Peyer's patch (tissue), 4 donors: ENCODE measurements at regions not wholly inside any gene's neighbourhood (a gene's known extent, or its start where the extent isn't known, plus 50 kb on each side); places are given as distances from the start of the nearest gene placed in this dataset.

Experiments used
- DNase-seq, 3 donors: peaks; one replicate each; pipeline ENCODE4 v3.0.0-alpha.2; 2017 to 2019
- H3K27ac ChIP-seq, 4 donors: fragments of 200-600 bp; sonication (generic); one replicate each; pipeline ENCODE4 v1.5.1; 2016 to 2019
- H3K27me3 ChIP-seq, 2 donors: fragments of 200-600 bp; sonication (generic); one replicate each; pipeline ENCODE4 v1.5.1; 2019
- H3K36me3 ChIP-seq, 3 donors: fragments of 200-600 bp; sonication (generic); one replicate each; pipeline ENCODE4 v1.5.1; 2016 to 2019
- H3K4me1 ChIP-seq, 4 donors: fragments of 200-600 bp; sonication (generic); one replicate each; pipeline ENCODE4 v1.5.1; 2016 to 2019
- H3K4me3 ChIP-seq, 4 donors: fragments of 200-600 bp; sonication (generic); 1 replicate in 3 of 4; 2 replicates in 1 of 4; pipeline ENCODE4 v1.5.1; 2016 to 2019; ENCODE audit warnings: mild to moderate bottlenecking in 1 of 4
- H3K9me3 ChIP-seq, 4 donors: fragments of 200-600 bp; sonication (generic); one replicate each; pipeline ENCODE4 v1.5.1; 2016 to 2019; ENCODE audit warnings: mild to moderate bottlenecking in 1 of 4
- CTCF ChIP-seq, 6 experiments: fragments of 450-650 bp in 4 of 6; fragments of 200-600 bp in 2 of 6; sonication (generic) in 1 of 6; IDR thresholded peaks; one replicate each; pipeline ENCODE4 v1.5.1; 2017 to 2019; ENCODE audit warnings: antibody characterized with exemption in 6 of 6, mild to moderate bottlenecking in 3 of 6, moderate library complexity in 1 of 6
- POLR2A ChIP-seq, 2 donors: fragments of 450-650 bp; IDR thresholded peaks; one replicate each; pipeline ENCODE4 v1.5.1; 2017; ENCODE audit warnings: antibody characterized with exemption in 2 of 2, mild to moderate bottlenecking in 2 of 2, moderate library complexity in 2 of 2

GRCh38 chr10:52486840-52487611, 172.9 kb downstream of the DKK1 start:
- Histone ChIP-seq H3K9me3 (no peaks in the 10 kb centered on the region), H3K36me3 (no peaks in the 10 kb centered on the region), H3K4me1 (no peaks in the 10 kb centered on the region), H3K27ac (no peak overlapping the region), H3K4me3 (no peak overlapping the region), H3K27me3 (no peaks in the 10 kb centered on the region)
- no peak for DNase-seq
- TF ChIP-seq POLR2A (IDR thresholded peaks at IDR 0.05) (no peak), CTCF (IDR thresholded peaks at IDR 0.05) (no peak)

- H3K27ac ChIP-seq, result no peak overlapping the region
- H3K27me3 ChIP-seq, result no peaks in the 10 kb centered on the region
- TF ChIP-seq CTCF (IDR thresholded peaks at IDR 0.05) (peak in 5 of 6 experiments; percentile 25 to 63 (median 47)), POLR2A (IDR thresholded peaks at IDR 0.05) (no peak)
- H3K36me3 ChIP-seq, result no peaks in the 10 kb centered on the region
- no peak overlapping the region for H3K4me3 ChIP-seq
- no peak for DNase-seq
- no peaks in the 10 kb centered on the region for H3K4me1 ChIP-seq
- no peaks in the 10 kb centered on the region for H3K9me3 ChIP-seq
Measured at GRCh38 chr10:52488606-52489485, 174.8 kb downstream of the DKK1 start.

GRCh38 chr10:52491246-52491995, 177.3 kb downstream of the DKK1 start:
- H3K4me1 ChIP-seq, result no peaks in the 10 kb centered on the region
- H3K9me3 ChIP-seq, result no peaks in the 10 kb centered on the region
- no peak for TF ChIP-seq POLR2A (IDR thresholded peaks at IDR 0.05)
- no peak for TF ChIP-seq CTCF (IDR thresholded peaks at IDR 0.05)
- no peak overlapping the region for H3K27ac ChIP-seq
- no peak overlapping the region for H3K4me3 ChIP-seq
- DNase-seq, result no peak
- no peaks in the 10 kb centered on the region for H3K36me3 ChIP-seq
- no peaks in the 10 kb centered on the region for H3K27me3 ChIP-seq

- Histone ChIP-seq H3K36me3 (no peaks in the 10 kb centered on the region), H3K27ac (no peak overlapping the region), H3K9me3 (no peaks in the 10 kb centered on the region), H3K27me3 (no peaks in the 10 kb centered on the region), H3K4me3 (no peak overlapping the region), H3K4me1 (no peaks in the 10 kb centered on the region)
- DNase-seq, result peak in 2 of 3 donors; percentile 49 to 57
- TF ChIP-seq CTCF (IDR thresholded peaks at IDR 0.05) (no peak), POLR2A (IDR thresholded peaks at IDR 0.05) (no peak)
Measured at GRCh38 chr10:52499281-52499680, 185.2 kb downstream of the DKK1 start.

- Histone ChIP-seq H3K27ac (no peak overlapping the region), H3K36me3 (no peaks in the 10 kb centered on the region), H3K4me1 (no peaks in the 10 kb centered on the region), H3K27me3 (no peaks in the 10 kb centered on the region), H3K9me3 (no peaks in the 10 kb centered on the region), H3K4me3 (no peak overlapping the region)
- TF ChIP-seq POLR2A (IDR thresholded peaks at IDR 0.05), result no peak
- no peak for DNase-seq
Measured at GRCh38 chr10:52500476-52500875, 186.4 kb downstream of the DKK1 start.
